SK-N-SH (cell line): ENCODE measurements at regions not wholly inside any gene's neighbourhood (a gene's known extent, or its start where the extent isn't known, plus 50 kb on each side); places are given as distances from the start of the nearest gene placed in this dataset.

Experiments used
- CHD2 ChIP-seq: fragments of 150-350 bp; IDR thresholded peaks from 2 replicates; pipeline ENCODE4 v1.6.1; 2018; ENCODE audit warnings: low read length; ENCODE audit not compliant: partially characterized antibody
- CTCF ChIP-seq: fragments of 200-600 bp; sonication (generic); IDR thresholded peaks from 2 replicates; pipeline ENCODE4 v1.6.1; 2017; ENCODE audit warnings: antibody characterized with exemption, mild to moderate bottlenecking, moderate library complexity
- EP300 ChIP-seq, 2 experiments: IDR thresholded peaks; 2 replicates each; pipeline versions ENCODE4 v1.4.0 to v1.6.1; 2012; ENCODE audit warnings: borderline replicate concordance in 1 of 2, low read depth in 1 of 2, low read length in 1 of 2
- FOXM1 ChIP-seq: IDR thresholded peaks from 2 replicates; pipeline ENCODE4 v1.4.0; 2012; ENCODE audit warnings: low read depth, mild to moderate bottlenecking
- NFIC ChIP-seq: IDR thresholded peaks from 2 replicates; pipeline ENCODE4 v1.4.0; 2012; ENCODE audit warnings: borderline replicate concordance
- NRF1 ChIP-seq: IDR thresholded peaks from 2 replicates; pipeline ENCODE4 v1.6.1; 2012; ENCODE audit warnings: low read depth, mild to moderate bottlenecking, low read length
- PBX3 ChIP-seq: IDR thresholded peaks from 2 replicates; pipeline ENCODE4; 2012
- RAD21 ChIP-seq: IDR thresholded peaks from 2 replicates; pipeline ENCODE4 v1.6.1; 2012; ENCODE audit warnings: mild to moderate bottlenecking, low read length
- RCOR1 ChIP-seq: fragments of 150-350 bp; IDR thresholded peaks from 2 replicates; pipeline ENCODE4 v1.6.1; 2017; ENCODE audit warnings: antibody characterized with exemption, low read length
- REST ChIP-seq: IDR thresholded peaks from 2 replicates; pipeline ENCODE4 v1.6.1; 2012; ENCODE audit warnings: mild to moderate bottlenecking, low read depth, low read length, moderate library complexity
- SMC3 ChIP-seq: IDR thresholded peaks from 2 replicates; pipeline ENCODE4 v1.6.1; 2012; ENCODE audit warnings: low read depth, low read length, improper control_type of control experiment
- USF2 ChIP-seq: fragments of 150-350 bp; IDR thresholded peaks from 2 replicates; pipeline ENCODE4 v1.6.1; 2017; ENCODE audit warnings: antibody characterized with exemption, low read length, low read depth, borderline replicate concordance

GRCh38 chr4:169821402-169821801 lies 63.7 kb upstream of the HPF1 start:
- TF ChIP-seq CTCF (no peak), EP300 (IDR thresholded peaks at IDR 0.05; ENCODE audit: borderline replicate concordance in 1 of 2, low read depth in 1 of 2, low read length in 1 of 2) (no peak), RCOR1 (no peak), NRF1 (no peak), CHD2 (no peak), USF2 (no peak), RAD21 (no peak), FOXM1 (no peak), PBX3 (no peak), SMC3 (no peak), REST (no peak), NFIC (no peak)
